HG03097 (cell line): ENCODE measurements at regions not wholly inside any gene's neighbourhood (a gene's known extent, or its start where the extent isn't known, plus 50 kb on each side); places are given as distances from the start of the nearest gene placed in this dataset.

Source experiments
- ATAC-seq: cut with Tn5 transposase; IDR thresholded peaks from one replicate; pipeline ENCODE4 v1.9.1; 2021; ENCODE audit not compliant: unreplicated experiment, low FRiP score

DNA sequence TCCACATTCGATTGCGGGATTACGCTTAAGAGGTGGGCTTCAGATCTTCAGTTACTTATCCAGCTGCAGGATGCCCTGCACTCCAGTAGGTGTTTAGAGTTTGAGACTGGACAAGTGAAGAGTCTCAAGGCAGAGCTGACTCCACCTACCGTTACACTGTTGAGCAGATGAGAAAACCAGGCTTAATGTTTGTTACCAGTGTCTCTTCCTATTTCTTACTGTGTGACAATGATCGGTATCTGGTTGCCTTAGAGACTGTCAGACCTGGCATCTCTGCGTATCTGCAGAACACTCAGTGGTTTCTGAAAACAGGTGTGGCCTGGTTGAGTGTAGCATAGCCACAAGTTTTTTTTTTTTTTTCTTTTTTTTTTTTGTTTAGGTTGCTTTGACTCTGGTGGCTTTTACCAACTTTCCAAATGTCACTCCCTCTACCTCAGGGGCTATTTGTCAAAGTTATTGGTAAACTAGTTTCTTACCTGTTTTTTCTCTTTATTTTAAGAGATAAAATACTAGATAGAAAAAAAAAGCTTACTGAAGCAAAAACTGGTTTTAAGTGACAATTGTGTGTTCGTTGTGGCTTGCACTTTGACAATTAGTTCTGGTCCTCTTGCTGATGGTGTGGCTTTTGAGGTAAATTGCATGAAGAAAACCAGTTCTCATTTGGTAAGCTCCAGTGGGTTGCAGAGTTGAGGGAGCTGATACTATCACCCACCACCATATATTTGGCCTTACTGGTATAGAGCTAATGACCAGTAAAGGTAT, 284.8 kb downstream of the ETS1 start:
- ATAC-seq: peak; percentile 83

- no peak for ATAC-seq
These were observed 285.6 kb downstream of the ETS1 start for GRCh38 chr11:128301756-128302155.

DNA sequence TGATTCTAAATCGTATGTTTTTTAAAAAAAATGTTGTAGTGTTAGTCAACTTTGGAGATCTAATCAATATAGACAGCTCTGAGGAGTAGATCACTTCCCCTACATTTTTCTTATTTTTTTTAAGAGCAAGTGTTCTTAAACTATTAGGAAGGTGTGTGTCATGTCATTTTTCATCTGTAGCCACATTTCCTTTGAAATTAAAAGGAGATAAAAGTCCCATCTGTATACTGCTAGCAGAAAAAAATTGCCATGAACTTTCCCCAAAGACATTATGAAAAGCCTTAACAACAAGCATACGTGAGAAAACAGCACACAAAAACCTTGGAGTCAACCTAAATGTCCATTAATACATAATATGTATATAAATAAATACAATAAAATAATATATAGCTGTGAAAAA, 286.6 kb downstream of the ETS1 start:
- no peak for ATAC-seq

DNA sequence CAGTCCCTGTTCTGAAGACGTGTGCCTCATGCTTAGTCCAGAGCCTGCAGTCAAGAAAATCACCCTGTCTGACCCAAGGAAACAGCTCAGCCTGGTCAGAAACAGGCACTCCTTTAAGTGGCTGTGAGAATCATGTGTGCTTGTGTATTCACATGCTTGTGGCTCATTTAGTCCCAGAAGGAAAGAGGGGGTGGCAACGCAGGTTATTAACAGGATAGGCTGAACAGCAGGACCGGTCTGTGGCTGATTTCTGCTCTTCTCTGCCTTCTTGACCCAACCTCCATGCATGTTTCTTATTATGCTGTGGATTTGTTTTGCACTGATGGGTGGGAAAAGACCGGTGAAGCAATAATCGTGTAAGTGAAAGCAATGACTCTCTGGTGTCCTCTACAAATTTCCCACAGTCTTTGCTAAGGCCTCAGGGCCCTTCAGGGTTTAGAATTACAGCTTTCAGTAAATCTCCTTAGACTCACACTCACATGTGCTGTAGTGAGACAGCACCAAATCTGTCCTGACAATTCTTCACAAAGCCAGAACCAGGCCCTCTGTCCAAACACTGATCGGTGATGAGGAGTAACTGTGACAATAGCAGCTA, 288.1 kb downstream of the ETS1 start:
- peak; percentile 31 for ATAC-seq

- ATAC-seq: no peak
These were observed 289.1 kb downstream of the ETS1 start for GRCh38 chr11:128298271-128298670.

DNA sequence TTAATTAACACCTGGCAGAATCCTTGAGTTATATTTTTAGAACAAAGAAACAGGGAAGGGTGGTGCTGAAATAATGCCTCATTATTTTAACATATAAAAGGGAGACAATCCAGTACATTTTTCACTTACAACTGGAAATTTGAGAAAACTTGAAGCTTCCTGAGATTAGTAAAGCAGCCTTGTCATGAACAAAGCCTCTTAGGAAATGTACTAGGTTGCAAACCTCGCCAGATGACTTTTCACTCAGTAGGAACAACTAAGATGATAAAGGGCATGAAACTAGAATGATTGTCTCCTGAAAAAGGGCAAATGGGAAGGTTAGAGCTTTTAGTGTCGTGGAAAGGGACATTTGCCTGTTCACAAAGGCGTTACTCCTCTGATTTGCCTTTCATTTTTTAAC, 289.6 kb downstream of the ETS1 start:
- ATAC-seq: no peak

GRCh38 chr11:128297091-128297651, 290.2 kb downstream of the ETS1 start:
- ATAC-seq: no peak

DNA sequence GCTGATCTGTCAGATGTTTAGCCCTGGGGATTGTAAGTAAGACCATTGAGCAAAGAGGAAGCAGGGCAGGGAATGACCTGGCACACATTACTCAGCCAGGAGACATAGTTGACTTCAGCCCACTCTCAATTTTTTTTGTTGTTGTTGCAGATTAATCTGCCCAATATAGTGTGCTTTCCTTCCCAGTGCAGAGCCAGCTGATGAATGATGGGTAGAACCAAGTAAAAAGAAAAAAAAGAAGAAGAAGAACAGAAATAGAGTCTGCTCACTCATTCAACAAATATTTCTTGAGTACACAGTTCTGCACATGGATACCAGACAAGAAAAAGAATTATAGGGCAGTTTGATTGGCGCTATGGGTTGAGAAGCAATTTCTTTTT, 292.7 kb downstream of the ETS1 start:
- ATAC-seq: no peak

DNA sequence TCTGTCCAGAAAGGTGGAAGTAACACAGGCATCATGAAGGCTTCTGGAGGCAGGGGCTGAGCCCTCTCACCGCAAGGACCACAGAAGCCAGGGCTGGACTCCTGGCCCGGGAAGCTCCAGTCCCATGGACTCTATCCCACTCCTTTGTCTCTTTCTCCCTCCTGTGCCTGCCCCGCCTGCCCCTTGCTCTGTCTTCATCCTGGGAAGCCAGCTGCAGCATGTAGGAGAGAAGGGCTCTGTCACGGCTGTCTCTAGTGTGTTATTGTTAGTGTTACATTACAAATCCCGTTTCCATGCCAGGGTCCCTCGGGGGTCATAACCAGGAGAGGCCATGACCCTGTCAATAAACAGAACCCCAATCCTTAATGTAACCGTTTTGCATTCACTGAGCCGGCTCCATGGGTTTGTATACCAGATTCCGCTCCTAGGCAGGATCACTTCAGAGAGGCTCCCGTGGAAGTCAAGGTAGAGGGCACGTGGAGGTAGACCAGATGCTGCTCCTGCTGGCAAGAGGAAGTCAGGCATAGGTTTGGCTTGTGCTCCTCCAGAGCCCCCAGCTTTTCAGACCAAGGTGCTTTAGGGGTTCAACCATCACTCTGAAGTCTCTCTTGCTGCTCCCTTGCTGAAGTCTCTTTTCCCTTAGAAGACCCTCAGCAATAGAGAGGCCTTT, 293.2 kb downstream of the ETS1 start:
- no peak for ATAC-seq

DNA sequence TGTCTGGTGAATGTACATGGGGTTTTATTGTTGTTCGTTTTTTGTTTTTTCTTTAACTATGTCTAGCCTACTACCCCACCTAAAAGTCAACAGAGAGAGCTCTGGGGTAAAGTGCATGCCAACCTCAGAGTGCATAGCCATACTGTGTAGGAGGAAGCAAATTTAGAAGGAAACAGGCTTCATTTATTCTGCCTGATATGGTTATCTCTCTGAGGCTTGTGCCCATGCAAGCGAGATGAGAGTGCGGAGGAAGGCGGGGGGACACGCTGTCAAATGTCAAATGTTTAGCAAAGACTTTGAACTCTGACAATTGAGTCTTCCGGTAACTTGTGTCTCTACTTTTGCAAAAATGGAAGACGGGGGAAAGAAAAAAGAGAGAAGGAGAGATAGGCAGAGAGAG, 295.5 kb downstream of the ETS1 start:
- no peak for ATAC-seq

GRCh38 chr11:128291007-128291406, 296.4 kb downstream of the ETS1 start:
- ATAC-seq: no peak

- peak; percentile 73 for ATAC-seq
These were observed 297.1 kb downstream of the ETS1 start for GRCh38 chr11:128290106-128290840.

- ATAC-seq: no peak
These were observed 298.3 kb downstream of the ETS1 start for GRCh38 chr11:128289048-128289447.

GRCh38 chr11:128288368-128288767, 299.0 kb downstream of the ETS1 start:
- ATAC-seq: no peak

DNA sequence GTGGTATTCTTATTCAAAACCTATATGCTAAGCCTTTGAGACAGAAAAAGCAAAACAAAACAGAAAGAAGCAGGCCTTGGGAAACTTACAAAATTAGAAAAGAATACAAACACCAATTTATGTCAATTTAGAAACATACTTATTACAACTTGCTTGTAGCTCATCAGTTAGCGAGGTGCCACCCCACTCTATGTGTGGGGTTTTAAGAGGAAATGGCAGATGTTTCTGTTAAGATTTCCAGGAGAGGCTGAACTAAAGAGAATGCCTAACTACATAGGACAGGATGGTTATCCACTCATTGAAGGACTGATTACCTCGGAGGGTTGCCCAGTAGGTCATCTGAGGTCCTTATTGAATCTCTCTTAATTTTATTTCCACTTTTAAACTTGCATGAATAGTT, 302.0 kb downstream of the ETS1 start:
- ATAC-seq: no peak

DNA sequence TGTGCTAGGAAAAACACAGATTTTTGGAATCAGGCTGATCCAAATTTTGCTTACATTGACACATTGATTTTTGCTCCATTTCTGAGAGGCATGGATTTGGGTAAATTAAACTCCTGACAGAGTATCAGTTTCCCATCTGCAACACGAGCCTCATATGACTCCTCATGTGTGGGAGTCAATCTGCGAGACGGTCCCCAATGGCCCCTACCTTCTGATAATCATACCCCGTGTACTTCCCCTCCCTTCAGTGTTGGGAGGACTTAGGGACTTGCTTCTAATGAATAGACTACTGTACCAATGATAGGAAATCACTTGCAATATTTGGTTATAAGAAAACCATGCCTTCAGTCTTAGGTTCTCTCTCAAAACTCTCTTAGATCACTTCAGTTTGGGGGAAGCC, 302.7 kb downstream of the ETS1 start:
- ATAC-seq: no peak

DNA sequence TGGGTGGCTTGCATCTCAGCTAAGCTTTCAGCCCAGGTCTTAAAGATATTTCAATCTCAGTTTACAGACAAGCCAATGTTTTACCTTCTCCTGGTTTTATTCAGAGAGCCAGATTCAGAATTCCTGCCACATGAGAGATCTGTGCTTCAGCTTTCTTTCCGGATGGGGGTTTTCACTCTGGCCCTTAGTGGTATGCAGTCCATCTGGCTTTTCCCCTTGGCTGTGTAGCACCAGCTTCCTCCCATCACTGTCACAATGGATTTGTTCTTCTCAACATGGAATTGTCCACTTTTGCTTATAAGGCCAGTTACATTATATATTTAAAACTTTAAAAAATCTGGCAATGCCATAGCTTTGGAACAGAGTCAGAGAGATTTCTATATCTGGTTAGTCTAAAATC, 303.9 kb downstream of the ETS1 start:
- ATAC-seq: no peak

GRCh38 chr11:128282053-128282452, 305.3 kb downstream of the ETS1 start:
- no peak for ATAC-seq

DNA sequence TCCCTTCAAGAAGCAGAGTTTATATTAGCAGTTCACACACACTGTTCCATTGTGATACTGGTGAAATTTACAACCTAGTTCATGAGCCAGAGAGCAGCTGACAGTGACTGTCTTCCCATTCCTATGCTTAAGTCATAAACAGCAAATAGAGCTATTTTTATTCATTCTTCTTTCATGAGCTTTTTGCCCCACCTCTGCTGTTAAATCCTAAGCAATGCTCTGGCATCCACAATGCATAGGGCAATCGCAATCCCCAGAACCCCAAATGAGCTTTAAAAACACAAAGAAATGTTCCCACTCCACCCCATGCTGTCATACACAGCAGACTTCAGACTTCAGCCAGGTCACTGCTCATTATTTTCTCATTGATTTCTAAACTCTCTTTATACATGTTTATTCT, 307.5 kb downstream of the ETS1 start:
- no peak for ATAC-seq

DNA sequence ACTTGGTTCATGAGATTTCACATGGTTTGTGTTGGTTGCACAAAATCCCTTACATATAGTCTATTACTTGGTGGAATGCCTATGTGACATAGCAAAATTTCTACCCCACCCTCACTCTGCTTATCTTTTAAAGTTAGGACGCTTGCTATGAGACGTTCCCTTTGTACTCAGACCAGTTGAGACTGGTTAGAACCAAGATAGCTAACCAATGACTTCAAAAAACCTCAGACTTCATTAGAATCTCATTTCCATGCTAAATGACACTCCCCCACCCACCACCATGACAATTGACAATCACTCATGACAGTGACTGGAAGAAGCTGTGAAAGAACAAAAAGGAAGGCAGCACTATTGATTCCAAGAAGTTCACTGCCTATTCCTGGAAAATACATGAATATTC, 313.6 kb downstream of the ETS1 start:
- ATAC-seq: no peak

- ATAC-seq: no peak
These were observed 316.0 kb downstream of the ETS1 start for GRCh38 chr11:128271401-128271800.
